GM18520 (cell line): ENCODE measurements at regions not wholly inside any gene's neighbourhood (a gene's known extent, or its start where the extent isn't known, plus 50 kb on each side); places are given as distances from the start of the nearest gene placed in this dataset.
"Not testable (repeated sequence)": the region's sequence is repeated elsewhere in the genome, so short reads cannot be mapped to it uniquely, and the experiment has no call there.

Experiments
- ATAC-seq: cut with Tn5 transposase; IDR thresholded peaks from one replicate; pipeline ENCODE4 v1.9.1; 2021; ENCODE audit not compliant: unreplicated experiment

- ATAC-seq: no peak
Measured at GRCh38 chr11:42925916-42926315, 385.9 kb upstream of the API5 start.

DNA sequence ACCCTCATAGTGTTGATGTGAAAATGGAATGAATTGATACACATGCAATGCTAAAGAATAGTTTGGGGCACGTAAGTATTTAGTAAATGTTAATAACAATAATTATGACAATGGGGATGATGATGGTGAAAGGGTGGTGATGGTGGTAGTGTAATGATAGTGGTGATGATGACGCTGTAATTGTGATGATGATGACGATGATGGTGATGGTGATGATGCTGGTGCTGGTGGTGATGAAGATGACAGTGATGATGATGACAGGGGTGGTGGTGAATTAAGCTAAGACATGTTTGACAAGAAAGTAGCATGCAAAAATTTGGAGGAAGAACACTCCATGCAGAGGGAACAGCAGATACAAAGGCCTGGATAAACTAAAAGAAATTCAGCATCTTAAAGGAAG is 364.4 kb upstream of the API5 start:
- ATAC-seq: no peak

GRCh38 chr11:42949738-42950376 is 361.9 kb upstream of the API5 start:
- ATAC-seq: not testable (repeated sequence)

- ATAC-seq: no peak
Measured at GRCh38 chr11:42951266-42951665, 360.5 kb upstream of the API5 start.

DNA sequence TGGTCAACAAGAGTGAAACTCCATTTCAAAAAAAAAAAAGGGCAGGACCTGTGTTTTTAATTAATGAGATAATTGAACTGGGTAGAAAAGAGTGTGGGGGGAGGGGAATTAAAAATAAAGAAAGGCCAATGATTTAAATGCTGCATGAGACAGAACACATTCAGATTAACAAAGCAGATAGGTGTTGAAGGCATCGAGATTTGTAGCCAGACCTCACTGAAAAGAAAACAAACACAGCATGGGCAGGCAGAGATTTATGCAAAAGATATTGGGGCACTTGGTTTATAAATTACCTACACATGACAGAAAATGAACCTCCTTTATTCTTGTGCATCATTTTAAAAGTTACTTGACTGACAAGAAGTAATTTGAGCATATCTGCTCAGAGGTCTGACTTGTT is 354.0 kb upstream of the API5 start:
- ATAC-seq: no peak

DNA sequence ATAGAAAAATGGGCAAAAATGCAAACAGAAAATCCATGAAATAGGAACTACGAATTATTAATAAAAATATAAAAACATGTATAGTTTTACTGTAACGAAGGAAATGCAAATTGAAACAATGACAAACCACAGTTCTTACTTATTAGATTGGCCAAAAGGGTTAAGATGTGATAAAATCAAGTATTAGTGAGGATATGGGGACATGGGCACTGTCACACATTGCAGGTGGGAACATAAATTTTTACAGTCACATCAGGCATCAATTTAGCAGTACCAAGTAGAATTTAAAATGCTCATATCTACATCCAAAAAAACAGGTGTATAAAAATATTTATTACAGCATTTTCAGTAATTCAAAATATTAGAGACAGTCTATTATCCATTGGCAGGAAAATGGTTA is 353.2 kb upstream of the API5 start:
- ATAC-seq: no peak

GRCh38 chr11:42960521-42961088 is 351.2 kb upstream of the API5 start:
- no peak for ATAC-seq

- no peak for ATAC-seq
Measured at GRCh38 chr11:42967653-42968052, 344.1 kb upstream of the API5 start.

- no peak for ATAC-seq
Measured at GRCh38 chr11:42972741-42973140, 339.1 kb upstream of the API5 start.

- no peak for ATAC-seq
Measured at GRCh38 chr11:42974510-42975179, 337.2 kb upstream of the API5 start.

- ATAC-seq: no peak
Measured at GRCh38 chr11:42975180-42975529, 336.6 kb upstream of the API5 start.

GRCh38 chr11:42976636-42977217 is 335.1 kb upstream of the API5 start:
- ATAC-seq: no peak

DNA sequence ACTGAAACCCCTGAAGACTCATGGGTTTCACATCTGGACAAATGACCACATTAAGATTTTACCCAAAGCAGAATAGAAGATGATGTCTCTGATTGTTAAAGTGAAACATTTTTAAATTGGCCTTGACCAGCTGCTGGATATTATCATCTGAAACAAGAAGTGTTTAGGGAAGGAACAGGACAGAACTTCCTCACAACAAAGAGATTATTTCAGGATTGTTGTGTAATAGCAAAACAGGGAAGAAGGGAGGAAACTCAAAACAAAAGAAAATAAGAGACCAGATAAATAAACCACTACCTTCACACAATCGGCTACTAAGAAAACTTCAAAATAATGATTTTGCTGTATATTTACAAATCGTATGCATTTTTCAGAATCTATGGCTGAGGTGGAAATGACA is 319.2 kb upstream of the API5 start:
- no peak for ATAC-seq

GRCh38 chr11:42996421-42997307 is 315.1 kb upstream of the API5 start:
- ATAC-seq: no peak

DNA sequence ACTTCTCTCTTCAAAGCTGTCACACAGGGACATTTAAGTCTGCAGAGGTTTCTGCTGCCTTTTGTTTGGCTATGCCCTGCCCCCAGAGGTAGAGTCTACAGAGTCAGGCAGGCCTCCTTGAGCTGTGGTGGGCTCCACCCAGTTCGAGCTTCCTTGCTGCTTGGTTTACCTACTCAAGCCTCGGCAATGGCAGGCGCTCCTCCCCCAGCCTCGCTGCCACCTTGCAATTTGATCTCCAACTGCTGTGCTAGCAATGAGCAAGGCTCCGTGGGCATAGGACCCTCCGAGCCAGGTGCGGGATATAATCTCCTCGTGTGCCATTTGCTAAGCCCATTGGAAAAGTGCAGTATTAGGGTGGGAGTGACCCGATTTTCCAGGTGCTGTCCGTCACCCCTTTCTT is 306.9 kb upstream of the API5 start:
- not testable (repeated sequence) for ATAC-seq

- ATAC-seq: no peak
Measured at GRCh38 chr11:43010042-43010441, 301.8 kb upstream of the API5 start.

- no peak for ATAC-seq
Measured at GRCh38 chr11:43012606-43013005, 299.2 kb upstream of the API5 start.

DNA sequence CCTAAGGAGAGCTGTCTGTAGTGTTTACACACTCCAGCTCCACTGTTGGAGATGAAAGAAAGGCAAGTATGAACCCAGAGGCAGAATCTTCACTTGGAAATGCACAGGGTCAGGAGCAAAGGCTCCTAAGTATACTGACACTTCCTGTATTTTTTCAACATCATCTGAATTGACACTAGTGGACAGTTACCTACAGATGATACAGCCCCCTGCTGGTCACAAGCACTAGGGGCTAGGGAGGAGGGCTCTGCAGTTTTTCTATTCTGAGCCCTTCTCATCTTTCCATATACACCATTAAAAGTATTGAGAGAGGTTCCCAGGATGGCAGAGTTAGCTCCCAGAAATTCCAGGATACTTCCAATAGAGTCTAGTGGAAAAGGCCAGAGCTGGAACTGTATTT is 290.3 kb upstream of the API5 start:
- ATAC-seq: no peak

DNA sequence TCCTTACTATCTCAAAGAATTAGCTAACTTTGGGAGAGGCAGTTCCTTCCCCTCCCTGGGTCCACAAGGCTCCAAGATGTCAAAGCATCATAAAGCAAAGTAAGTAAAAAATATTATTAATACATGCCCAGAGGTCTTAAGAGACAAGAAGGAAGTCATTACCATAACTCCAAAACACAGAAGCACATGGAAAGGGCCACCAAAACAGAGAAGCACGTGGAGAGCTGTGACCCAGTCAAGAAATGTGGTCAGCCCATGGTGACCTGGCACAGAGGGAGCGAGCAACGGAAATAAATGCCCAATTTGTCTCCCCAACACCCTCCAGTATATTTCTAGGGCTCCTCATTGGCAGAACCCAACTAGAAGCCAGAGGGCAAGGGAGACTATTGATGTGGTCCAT is 277.5 kb upstream of the API5 start:
- ATAC-seq: no peak

DNA sequence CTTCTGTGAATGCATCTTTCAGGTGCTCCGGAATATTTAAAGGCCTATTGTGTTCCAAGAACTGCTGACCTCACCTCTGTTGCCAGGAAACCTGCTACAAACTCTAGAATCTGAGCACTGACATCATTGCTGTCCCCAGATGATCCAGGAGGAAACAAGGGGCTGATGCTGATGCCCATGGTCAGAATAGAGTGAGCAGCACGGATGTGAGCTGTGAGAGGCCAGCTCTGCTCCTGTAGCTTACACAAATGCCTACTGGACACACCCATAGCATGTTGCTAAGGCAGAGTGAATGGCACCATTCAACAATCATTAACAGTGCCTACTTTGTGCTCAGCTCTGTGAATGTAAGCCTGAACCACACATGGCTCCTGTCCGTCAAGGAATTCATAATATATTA is 276.7 kb upstream of the API5 start:
- no peak for ATAC-seq

DNA sequence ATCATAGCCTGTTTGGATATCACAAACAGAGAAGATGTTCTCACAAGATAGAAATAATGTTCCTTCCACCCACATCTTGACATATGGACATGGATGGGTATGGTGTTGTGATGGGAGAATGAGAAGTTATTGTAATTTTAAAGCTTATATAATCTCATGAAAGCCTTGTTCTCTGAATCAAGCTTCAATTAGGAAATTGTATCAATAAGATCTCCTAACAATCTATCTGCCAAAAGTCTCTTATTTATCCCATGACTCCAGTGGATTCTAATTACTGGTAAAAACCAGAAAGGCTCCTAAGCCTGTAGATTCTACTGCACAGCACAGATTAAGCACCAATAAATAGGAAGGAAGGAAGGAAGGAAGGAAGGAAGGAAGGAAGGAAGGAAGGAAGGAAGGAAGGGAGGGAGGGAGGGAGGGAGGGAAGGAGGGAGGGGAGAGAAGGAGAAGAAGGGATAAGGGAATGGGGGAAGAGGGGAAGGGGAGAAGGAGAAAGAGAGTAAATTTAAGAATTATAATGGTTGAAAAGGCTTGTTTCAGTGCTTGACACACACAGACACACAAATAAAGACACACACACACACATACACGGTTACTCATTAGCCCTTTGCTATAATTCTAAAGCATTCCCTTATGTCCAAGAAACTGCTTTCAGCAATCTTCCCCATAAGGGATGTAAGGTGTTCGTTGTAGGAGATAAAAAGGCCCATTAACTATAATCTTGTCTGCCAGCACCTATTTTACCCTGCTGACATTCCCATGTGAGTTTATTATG is 258.0 kb upstream of the API5 start:
- no peak for ATAC-seq
